Aorta (tissue), 5 donors: ENCODE measurements at regions not wholly inside any gene's neighbourhood (a gene's known extent, or its start where the extent isn't known, plus 50 kb on each side); places are given as distances from the start of the nearest gene placed in this dataset.

Experiments
- ATAC-seq: fragments of 200-7000 bp; cut with Tn5 transposase; one replicate; pipeline ENCODE4 v1.9.1; 2022; ENCODE audit warnings: moderate library complexity; ENCODE audit not compliant: low FRiP score
- DNase-seq, 2 donors: peaks; one replicate each; pipeline ENCODE4 v3.0.0-alpha.2; 2020
- H3K27ac ChIP-seq, 2 donors: one replicate each; pipeline ENCODE4 v1.5.1; 2013; ENCODE audit warnings: low read length in 2 of 2, mild to moderate bottlenecking in 2 of 2, moderate library complexity in 2 of 2, control low read depth in 1 of 2, inconsistent platforms in 1 of 2, low read depth in 1 of 2
- H3K27me3 ChIP-seq, 2 donors: one replicate each; pipeline ENCODE4 v1.6.1; 2013; ENCODE audit warnings: control low read depth in 1 of 2, low read length in 1 of 2, mild to moderate bottlenecking in 1 of 2, moderate library complexity in 1 of 2; ENCODE audit not compliant: insufficient read depth in 2 of 2, control insufficient read depth in 1 of 2
- H3K36me3 ChIP-seq, 2 donors: one replicate each; pipeline ENCODE4 v1.6.1; 2013; ENCODE audit warnings: control low read depth in 1 of 2, low read length in 1 of 2, mild to moderate bottlenecking in 1 of 2; ENCODE audit not compliant: insufficient read depth in 2 of 2, control insufficient read depth in 1 of 2
- H3K4me1 ChIP-seq, 2 donors: one replicate each; pipeline ENCODE4 v1.6.1; 2013; ENCODE audit warnings: low read length in 2 of 2, control low read depth in 1 of 2, mild to moderate bottlenecking in 1 of 2, moderate library complexity in 1 of 2; ENCODE audit not compliant: insufficient read depth in 2 of 2, control insufficient read depth in 1 of 2
- H3K4me3 ChIP-seq, 2 donors: one replicate each; pipeline ENCODE4 v1.5.1; 2013; ENCODE audit warnings: low read length in 2 of 2, control low read depth in 1 of 2, mild to moderate bottlenecking in 1 of 2
- H3K9me3 ChIP-seq: one replicate; pipeline ENCODE4 v1.6.1; 2013; ENCODE audit warnings: mild to moderate bottlenecking, low read length; ENCODE audit not compliant: control insufficient read depth
- WGBS, 2 donors: extraction: QIAGEN DNeasy Blood & Tissue Kit; methylation state at CpG; one replicate each; pipeline ENCODE4 v1.1.7; 2013; 5-methylcytosine and 5-hydroxymethylcytosine counted together
- intact Hi-C, 2 donors: fragments of 100-400 bp; cut with DNase I; formaldehyde crosslinking; loops; one replicate each; pipeline versions ENCODE4 v1.14.2 to v1.15.0; 2022
- donor health status: healthy with polysubstance abuse.
- donor health status: Bipolar disorder and iron deficiency.
- donor health status: DM: no; HTN: no; CAD: no.
- donor health status: DM: no; HTN: no; CAD: no.
- donor health status: DM: yes; HTN: yes; CAD: no.

DNA sequence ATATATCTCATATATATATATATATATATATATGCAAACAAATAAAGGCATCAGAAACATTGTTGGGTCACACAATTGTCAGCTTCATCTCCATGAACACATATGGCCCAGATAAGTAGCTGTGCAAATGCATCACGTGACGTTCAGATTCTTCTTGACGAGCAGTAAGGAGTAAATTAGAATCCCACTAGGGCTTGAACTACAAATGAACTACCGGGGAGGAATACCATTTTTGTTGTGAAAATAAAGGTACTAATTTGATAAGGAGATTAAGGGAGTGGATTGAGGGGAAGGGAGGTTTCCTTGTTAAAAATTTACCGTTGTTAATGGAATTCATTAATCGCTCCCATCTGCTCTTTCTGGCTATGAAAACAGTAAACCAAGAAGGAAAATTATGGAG lies 186.5 kb upstream of the COPS8 start:
- H3K27ac ChIP-seq = no peak overlapping the region
- no peaks in the 10 kb centered on the region for H3K4me1 ChIP-seq
- intact Hi-C loops = no loop called here
- WGBS, 2 donors = 81 to 92% methylated on average over 6 of the region's 6 CpGs
- no peaks in the 10 kb centered on the region for H3K36me3 ChIP-seq
- DNase-seq (no peak), ATAC-seq (no peak)
- no peaks in the 10 kb centered on the region for H3K9me3 ChIP-seq
- no peak overlapping the region for H3K4me3 ChIP-seq
- H3K27me3 ChIP-seq = peaks cover 0 to 1% of the 10 kb centered on the region in 2 donors

DNA sequence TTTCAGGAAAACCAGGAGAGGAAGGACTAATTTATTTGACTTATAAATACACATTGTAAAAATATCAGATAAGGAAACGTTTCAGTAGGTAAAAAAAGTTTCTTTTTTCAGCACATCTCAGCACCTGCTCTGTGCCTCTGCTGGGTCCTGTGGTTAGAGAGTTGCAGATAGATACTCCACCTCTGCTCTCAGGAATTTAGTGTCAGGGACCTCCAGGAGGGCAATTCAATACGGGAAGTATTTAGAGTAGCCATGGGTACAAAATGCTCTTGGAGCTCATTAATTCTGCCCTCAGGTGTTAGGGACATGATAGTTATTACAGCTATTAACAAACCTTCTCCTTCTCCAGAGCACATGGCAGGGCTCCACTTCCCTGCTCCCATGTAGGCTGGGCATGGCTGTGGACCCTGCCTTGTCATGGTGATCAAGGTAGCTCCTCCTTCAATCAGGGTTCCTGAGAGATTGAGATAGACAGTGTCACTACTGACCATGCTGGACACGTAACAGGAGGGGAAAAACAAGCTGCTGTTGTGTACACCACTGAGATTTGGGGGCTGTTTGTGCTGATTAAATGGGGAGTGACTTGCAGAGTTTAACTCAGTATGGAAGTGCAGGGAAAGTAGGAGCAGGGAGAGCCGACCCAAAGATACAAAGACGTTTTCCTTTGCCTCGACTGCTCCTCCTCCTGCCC lies 185.6 kb upstream of the COPS8 start:
- 63 to 73% methylated on average over 6 of the region's 6 CpGs for WGBS, 2 donors
- DNase-seq = no peak
- Histone ChIP-seq H3K4me3 (no peak overlapping the region), H3K4me1 (no peaks in the 10 kb centered on the region), H3K27ac (no peak overlapping the region), H3K27me3 (peaks cover 0 to 1% of the 10 kb centered on the region in 2 donors), H3K9me3 (no peaks in the 10 kb centered on the region), H3K36me3 (no peaks in the 10 kb centered on the region)
- no peak for ATAC-seq
- intact Hi-C loops = loop anchor here in 1 of 2 donors (10.0 kb wide), 1 partner anchor 395 kb away; a partner anchor contains a TSS

DNA sequence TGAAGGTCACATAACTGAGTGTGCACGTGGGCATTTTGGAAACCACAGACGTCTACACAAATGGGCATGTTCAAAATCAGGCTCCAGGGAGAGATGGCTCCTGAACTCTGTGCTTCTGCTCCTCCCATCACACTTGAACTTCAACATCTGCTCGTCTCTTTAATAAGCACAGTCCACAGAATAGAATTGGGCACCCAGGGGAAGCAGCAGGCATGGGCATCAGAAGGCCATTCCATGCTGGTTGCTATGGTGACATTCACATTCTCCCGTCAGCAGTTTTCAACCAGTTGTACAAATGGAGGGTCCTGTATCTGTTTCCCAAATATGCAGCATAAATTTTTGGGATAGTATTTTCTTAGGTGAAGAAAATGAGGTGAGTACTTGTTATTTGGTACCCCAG lies 183.7 kb upstream of the COPS8 start:
- H3K9me3 ChIP-seq = no peaks in the 10 kb centered on the region
- DNase-seq (no peak), ATAC-seq (no peak)
- H3K36me3 ChIP-seq = no peaks in the 10 kb centered on the region
- intact Hi-C loops = loop anchor here in 1 of 2 donors (10.0 kb wide), 1 partner anchor 397 kb away; a partner anchor contains a TSS
- H3K4me1 ChIP-seq = no peaks in the 10 kb centered on the region
- H3K27me3 ChIP-seq = no peaks in the 10 kb centered on the region
- no peak overlapping the region for H3K4me3 ChIP-seq
- H3K27ac ChIP-seq = no peak overlapping the region
- 81 to 89% methylated on average over 4 of the region's 4 CpGs for WGBS, 2 donors

DNA sequence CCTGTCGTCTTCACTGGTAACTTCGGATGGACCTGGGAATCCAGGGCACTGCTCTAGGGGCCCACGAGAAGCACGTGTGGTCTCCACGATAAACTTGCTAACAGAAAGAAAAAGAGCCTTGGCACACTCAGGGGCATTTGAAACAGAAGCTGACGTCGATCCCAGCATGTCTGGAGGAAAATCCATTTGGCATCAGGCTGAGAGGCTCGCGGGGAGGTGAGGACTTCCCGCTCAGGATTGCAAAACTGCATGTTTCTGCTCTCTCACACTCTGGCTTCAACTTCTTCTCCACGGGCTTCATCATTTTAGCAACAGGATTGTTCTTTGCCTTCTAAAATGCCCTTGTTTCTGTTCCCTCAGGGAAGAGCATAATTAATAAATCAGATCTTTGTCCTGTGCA lies 181.7 kb upstream of the COPS8 start:
- no peaks in the 10 kb centered on the region for H3K36me3 ChIP-seq
- no peaks in the 10 kb centered on the region for H3K9me3 ChIP-seq
- 85 to 88% methylated on average over 11 of the region's 11 CpGs for WGBS, 2 donors
- peak; percentile 57 for ATAC-seq
- peak in 1 of 2 donors; percentile 55 for DNase-seq
- no peaks in the 10 kb centered on the region for H3K27me3 ChIP-seq
- intact Hi-C loops = loop anchor here in 1 of 2 donors (10.0 kb wide), 1 partner anchor 399 kb away; a partner anchor contains a TSS
- no peak overlapping the region for H3K4me3 ChIP-seq
- no peak overlapping the region for H3K27ac ChIP-seq
- no peaks in the 10 kb centered on the region for H3K4me1 ChIP-seq

DNA sequence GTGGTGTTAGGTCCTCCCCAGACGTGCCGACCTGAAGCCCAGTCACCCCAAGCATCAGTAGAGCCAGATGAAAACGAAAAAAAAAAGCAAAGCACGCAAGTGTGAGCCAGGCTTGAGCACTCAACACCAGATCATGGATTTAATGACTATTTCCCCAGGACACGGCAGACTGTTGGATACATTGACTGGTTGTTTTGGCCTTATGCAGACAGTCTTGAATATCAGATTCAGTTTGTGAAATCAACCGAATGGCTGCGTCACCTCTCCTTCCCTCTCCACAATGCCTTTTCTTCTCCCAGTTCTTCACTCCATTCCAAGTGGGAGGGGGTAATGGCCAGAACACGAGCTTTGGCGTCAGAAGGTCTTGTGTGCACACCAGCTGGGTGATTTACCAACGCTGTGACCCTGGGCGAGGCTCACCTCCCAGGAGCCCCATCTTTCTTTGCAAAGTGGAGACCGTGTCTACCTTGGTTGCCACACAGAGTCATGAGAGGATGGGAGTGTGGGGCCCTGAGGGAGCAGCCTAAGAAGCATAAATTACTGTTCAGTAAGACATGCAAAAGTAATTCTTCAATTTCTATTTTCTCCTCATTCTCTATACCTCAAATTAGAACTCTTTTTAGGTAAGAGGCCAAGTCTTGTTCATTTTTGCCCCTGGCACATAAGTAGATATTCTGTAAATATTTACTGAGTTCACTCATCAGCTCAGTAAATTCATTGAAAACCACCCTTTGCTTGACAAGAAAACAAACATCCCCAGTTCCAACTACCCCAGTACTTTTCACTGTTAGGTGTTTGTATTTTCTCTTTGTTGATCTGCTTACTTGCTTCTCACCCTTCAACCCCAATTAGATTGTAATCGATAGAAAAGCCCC lies 181.1 kb upstream of the COPS8 start:
- H3K9me3 ChIP-seq = no peaks in the 10 kb centered on the region
- intact Hi-C loops = loop anchor here in 1 of 2 donors (10.0 kb wide), 1 partner anchor 400 kb away; a partner anchor contains a TSS
- H3K36me3 ChIP-seq = no peaks in the 10 kb centered on the region
- no peaks in the 10 kb centered on the region for H3K27me3 ChIP-seq
- H3K4me3 ChIP-seq = no peak overlapping the region
- H3K27ac ChIP-seq = no peak overlapping the region
- no peaks in the 10 kb centered on the region for H3K4me1 ChIP-seq
- 71 to 85% methylated on average over 13 of the region's 13 CpGs for WGBS, 2 donors
- ATAC-seq (peak; percentile 51), DNase-seq (peak in 1 of 2 donors; percentile 59)

DNA sequence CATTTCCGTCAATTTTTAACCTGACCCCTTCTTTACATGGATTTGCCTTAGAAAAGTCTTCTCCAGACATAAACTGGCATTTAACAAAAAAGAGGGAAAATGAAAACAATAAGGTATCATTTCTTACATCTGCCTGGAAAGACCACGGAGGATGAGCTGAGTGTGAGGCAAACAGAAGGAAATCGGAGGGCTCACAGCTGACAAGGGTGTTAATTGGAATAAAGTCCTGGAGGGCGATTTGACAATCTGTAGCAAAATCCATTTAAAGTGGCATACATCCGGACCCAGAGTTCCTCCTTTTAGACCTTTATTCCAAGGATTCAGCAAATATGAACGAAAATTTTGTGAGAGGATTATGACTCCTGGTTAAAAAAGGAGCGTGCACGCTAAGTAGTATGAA lies 179.7 kb upstream of the COPS8 start:
- H3K4me3 ChIP-seq = no peak overlapping the region
- no peaks in the 10 kb centered on the region for H3K4me1 ChIP-seq
- H3K27ac ChIP-seq = no peak overlapping the region
- H3K36me3 ChIP-seq = no peaks in the 10 kb centered on the region
- WGBS, 2 donors = 85 to 88% methylated on average over 8 of the region's 8 CpGs
- ATAC-seq (no peak), DNase-seq (no peak)
- intact Hi-C loops = loop anchor here in 1 of 2 donors (10.0 kb wide), 1 partner anchor 401 kb away; a partner anchor contains a TSS
- H3K9me3 ChIP-seq = no peaks in the 10 kb centered on the region
- H3K27me3 ChIP-seq = no peaks in the 10 kb centered on the region

DNA sequence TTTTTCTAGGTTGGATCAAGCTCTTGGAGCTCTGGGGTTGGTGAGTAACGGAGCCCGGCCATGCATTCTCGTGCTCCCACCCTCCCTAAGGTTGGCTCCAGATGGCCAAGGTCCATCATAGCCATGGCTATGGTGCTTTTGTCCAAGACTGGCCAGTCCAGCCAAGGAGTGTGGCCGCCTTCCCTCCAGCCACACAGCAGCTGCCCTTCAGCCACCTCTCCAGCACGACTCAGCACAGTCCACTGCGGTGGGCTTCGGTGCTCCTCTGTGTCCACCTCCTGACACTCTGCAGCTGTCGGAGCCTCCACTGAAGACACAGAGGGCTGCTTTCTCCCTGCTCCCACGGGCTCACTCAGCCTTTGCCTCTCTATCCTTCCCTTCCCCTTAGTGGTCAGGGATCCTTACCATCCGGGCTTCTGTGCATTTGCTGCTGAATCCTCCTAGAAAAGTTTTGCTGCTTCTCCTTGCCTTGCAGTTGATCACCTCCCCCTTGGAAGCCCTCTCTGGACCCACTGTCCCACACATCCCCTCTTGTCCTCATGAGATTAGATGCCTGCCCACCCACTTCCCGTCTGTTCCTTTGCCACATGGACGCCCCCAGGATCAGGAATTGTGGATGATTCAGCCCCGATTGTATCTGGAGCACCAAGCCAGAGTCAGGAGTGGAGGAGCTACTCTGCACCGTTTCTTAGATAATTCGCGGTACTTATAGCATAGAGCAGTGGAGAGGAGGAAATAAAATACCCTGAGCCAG lies 177.1 kb upstream of the COPS8 start:
- no peak for DNase-seq
- H3K27me3 ChIP-seq = no peaks in the 10 kb centered on the region
- 90% methylated on average over 16 of the region's 16 CpGs for WGBS, 2 donors
- no peaks in the 10 kb centered on the region for H3K4me1 ChIP-seq
- no peak overlapping the region for H3K27ac ChIP-seq
- intact Hi-C loops = loop anchor here in 1 of 2 donors (10.0 kb wide), 1 partner anchor 404 kb away; a partner anchor contains a TSS
- no peak overlapping the region for H3K4me3 ChIP-seq
- no peak for ATAC-seq
- H3K36me3 ChIP-seq = no peaks in the 10 kb centered on the region
- H3K9me3 ChIP-seq = no peaks in the 10 kb centered on the region

DNA sequence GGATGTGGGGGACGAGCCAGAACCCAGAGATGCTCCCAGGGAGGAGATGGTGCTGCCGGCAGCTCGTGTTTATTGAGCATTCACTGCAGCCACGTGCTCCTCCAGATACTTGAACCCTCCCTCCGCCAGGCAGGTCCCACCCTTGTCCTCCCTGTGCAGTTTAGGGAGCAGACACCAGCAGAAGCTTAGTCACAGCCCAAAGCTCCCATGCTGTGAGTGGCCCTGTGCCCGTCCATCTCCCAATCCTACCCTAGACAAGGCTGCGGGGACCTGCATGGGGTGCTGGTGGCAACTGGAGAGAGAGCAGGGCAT lies 176.5 kb upstream of the COPS8 start:
- intact Hi-C loops = loop anchor here in 1 of 2 donors (10.0 kb wide), 1 partner anchor 404 kb away; a partner anchor contains a TSS
- DNase-seq = no peak
- no peak for ATAC-seq
- H3K27me3 ChIP-seq = no peaks in the 10 kb centered on the region
- WGBS, 2 donors = 91 to 94% methylated on average over 7 of the region's 7 CpGs
- no peaks in the 10 kb centered on the region for H3K36me3 ChIP-seq
- no peak overlapping the region for H3K27ac ChIP-seq
- H3K9me3 ChIP-seq = no peaks in the 10 kb centered on the region
- H3K4me1 ChIP-seq = no peaks in the 10 kb centered on the region
- no peak overlapping the region for H3K4me3 ChIP-seq
